ENCODE measurements at regions not wholly inside any gene's neighbourhood (a gene's known extent, or its start where the extent isn't known, plus 50 kb on each side); places are given as distances from the start of the nearest gene placed in this dataset.

GRCh38 chr3:135760581-135760980, 204.9 kb upstream of the PPP2R3A start:
- no peak overlapping the region for H2AFZ ChIP-seq (ENCODE audit: low read length)
- no peaks in the 10 kb centered on the region for H3K79me2 ChIP-seq (ENCODE audit: insufficient read depth, low read depth, low read length)
- H3K4me3 ChIP-seq (ENCODE audit: low read depth, low read length, poor library complexity, severe bottlenecking) = no peak overlapping the region
- ChIA-PET CTCF (ENCODE audit: unreplicated experiment) (no interaction called here), POLR2A (no interaction called here)
- H3K9me3 ChIP-seq (ENCODE audit: low read length) = no peaks in the 10 kb centered on the region
- no peak for TF ChIP-seq CTCF (conservative IDR thresholded peaks at IDR 0.05; ENCODE audit: low read length)
- no peak for TF ChIP-seq EZH2phosphoT487 (IDR thresholded peaks at IDR 0.05; ENCODE audit: borderline replicate concordance, low read depth, low read length)
- BruUV-seq (replicated peaks) = no TSS peak
- intact Hi-C loops (cut with micrococcal nuclease; ENCODE audit: unreplicated experiment) = no loop called here
- H3K27ac ChIP-seq (ENCODE audit: low read depth, low read length, poor library complexity, severe bottlenecking) = no peak overlapping the region
- no peaks in the 10 kb centered on the region for H3K4me1 ChIP-seq (ENCODE audit: insufficient read depth, low read length, poor library complexity, severe bottlenecking)
- H3K9me2 ChIP-seq (ENCODE audit: insufficient read depth, low read length) = no peaks in the 10 kb centered on the region
- DNase-seq (ENCODE audit: low spot score) = no peak
- no peaks in the 10 kb centered on the region for H4K20me1 ChIP-seq (ENCODE audit: insufficient read depth, low read length)
- no peaks in the 10 kb centered on the region for H3K36me3 ChIP-seq (ENCODE audit: insufficient read depth, low read length)
- no peak overlapping the region for H3K4me2 ChIP-seq (ENCODE audit: low read length)

GRCh38 chr3:135762188-135762856, 203.2 kb upstream of the PPP2R3A start:
- H3K79me2 ChIP-seq (ENCODE audit: insufficient read depth, low read depth, low read length) = no peaks in the 10 kb centered on the region
- DNase-seq (ENCODE audit: low spot score) = no peak
- no peaks in the 10 kb centered on the region for H4K20me1 ChIP-seq (ENCODE audit: insufficient read depth, low read length)
- ChIA-PET CTCF (ENCODE audit: unreplicated experiment) (no interaction called here), POLR2A (no interaction called here)
- no peaks in the 10 kb centered on the region for H3K9me3 ChIP-seq (ENCODE audit: low read length)
- H3K4me3 ChIP-seq (ENCODE audit: low read depth, low read length, poor library complexity, severe bottlenecking) = no peak overlapping the region
- no TSS peak for BruUV-seq (replicated peaks)
- H3K36me3 ChIP-seq (ENCODE audit: insufficient read depth, low read length) = no peaks in the 10 kb centered on the region
- H3K27ac ChIP-seq (ENCODE audit: low read depth, low read length, poor library complexity, severe bottlenecking) = no peak overlapping the region
- H3K9me2 ChIP-seq (ENCODE audit: insufficient read depth, low read length) = no peaks in the 10 kb centered on the region
- H3K4me1 ChIP-seq (ENCODE audit: insufficient read depth, low read length, poor library complexity, severe bottlenecking) = no peaks in the 10 kb centered on the region
- no peak overlapping the region for H2AFZ ChIP-seq (ENCODE audit: low read length)
- TF ChIP-seq CTCF (conservative IDR thresholded peaks at IDR 0.05; ENCODE audit: low read length) (0 out of 2 replicates have a peak, but pooled peaks have one; percentile 18), EZH2phosphoT487 (IDR thresholded peaks at IDR 0.05; ENCODE audit: borderline replicate concordance, low read depth, low read length) (no peak)
- intact Hi-C loops (cut with micrococcal nuclease; ENCODE audit: unreplicated experiment) = no loop called here
- H3K4me2 ChIP-seq (ENCODE audit: low read length) = no peak overlapping the region

- TF ChIP-seq EZH2phosphoT487 (IDR thresholded peaks at IDR 0.05; ENCODE audit: borderline replicate concordance, low read depth, low read length) (no peak), CTCF (conservative IDR thresholded peaks at IDR 0.05; ENCODE audit: low read length) (no peak)
- H3K79me2 ChIP-seq (ENCODE audit: insufficient read depth, low read depth, low read length) = no peaks in the 10 kb centered on the region
- H3K36me3 ChIP-seq (ENCODE audit: insufficient read depth, low read length) = no peaks in the 10 kb centered on the region
- no peak overlapping the region for H3K4me2 ChIP-seq (ENCODE audit: low read length)
- intact Hi-C loops (cut with micrococcal nuclease; ENCODE audit: unreplicated experiment) = no loop called here
- no peak overlapping the region for H3K4me3 ChIP-seq (ENCODE audit: low read depth, low read length, poor library complexity, severe bottlenecking)
- no peaks in the 10 kb centered on the region for H3K4me1 ChIP-seq (ENCODE audit: insufficient read depth, low read length, poor library complexity, severe bottlenecking)
- H3K27ac ChIP-seq (ENCODE audit: low read depth, low read length, poor library complexity, severe bottlenecking) = no peak overlapping the region
- no peaks in the 10 kb centered on the region for H3K9me2 ChIP-seq (ENCODE audit: insufficient read depth, low read length)
- H3K9me3 ChIP-seq (ENCODE audit: low read length) = no peaks in the 10 kb centered on the region
- ChIA-PET POLR2A (no interaction called here), CTCF (ENCODE audit: unreplicated experiment) (no interaction called here)
- no peak overlapping the region for H2AFZ ChIP-seq (ENCODE audit: low read length)
- no TSS peak for BruUV-seq (replicated peaks)
- no peak for DNase-seq (ENCODE audit: low spot score)
- H4K20me1 ChIP-seq (ENCODE audit: insufficient read depth, low read length) = no peaks in the 10 kb centered on the region
Measured at GRCh38 chr3:135766115-135766514, 199.4 kb upstream of the PPP2R3A start.

Data from OCI-LY7 (cell line).